Tibial nerve (tissue), 3 donors: ENCODE measurements at regions not wholly inside any gene's neighbourhood (a gene's known extent, or its start where the extent isn't known, plus 50 kb on each side); places are given as distances from the start of the nearest gene placed in this dataset.

Source experiments
- POLR2A ChIP-seq, 2 donors: fragments of 450-650 bp; IDR thresholded peaks; one replicate each; pipeline ENCODE4 v1.6.1; 2017; ENCODE audit warnings: antibody characterized with exemption in 2 of 2, mild to moderate bottlenecking in 2 of 2, moderate library complexity in 2 of 2
- TF ChIP-seq, protein P1 (sequence below), 5 experiments: fragments of 200-600 bp in 3 of 5; fragments of 450-650 bp in 2 of 5; sonication (generic) in 3 of 5; IDR thresholded peaks; one replicate each; pipeline ENCODE4 v1.5.1; 2016 to 2019; ENCODE audit warnings: antibody characterized with exemption in 5 of 5, mild to moderate bottlenecking in 3 of 5, moderate library complexity in 2 of 5

DNA sequence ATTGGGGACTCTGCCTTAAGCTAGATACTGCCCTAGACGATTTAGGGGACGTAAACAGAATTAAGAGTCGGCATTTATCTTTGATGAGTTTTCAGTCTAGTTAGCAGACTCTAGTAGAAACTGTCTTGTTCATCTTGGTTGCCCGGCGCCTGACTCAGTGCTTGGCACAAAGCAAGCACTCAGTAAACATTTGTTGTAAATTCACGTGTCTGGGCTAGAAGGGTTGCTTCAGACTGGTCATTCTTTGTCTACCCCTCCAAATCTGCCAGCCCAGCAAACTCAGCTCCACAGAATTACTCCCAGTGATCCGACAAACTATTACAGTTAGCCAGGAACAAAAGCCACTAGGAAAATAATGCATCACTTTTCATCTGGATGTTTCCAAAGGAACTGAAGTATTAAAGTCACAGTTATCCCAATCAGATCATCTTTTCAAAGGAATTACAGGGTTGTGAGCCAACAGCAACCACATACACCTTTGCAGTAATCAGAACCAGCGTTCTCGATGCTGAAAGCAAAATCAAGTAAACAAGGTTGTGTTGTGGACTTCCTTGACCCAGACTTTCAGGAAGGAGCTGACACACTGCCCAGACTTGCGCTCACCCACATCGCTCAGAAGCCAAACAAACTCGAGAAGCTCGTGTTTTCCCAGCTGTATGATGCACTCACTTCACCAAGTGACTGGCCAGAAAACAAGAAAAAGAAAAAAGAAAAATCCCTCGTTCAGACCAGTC, 66.5 kb upstream of the GADD45A start:
- no peak for TF ChIP-seq POLR2A (IDR thresholded peaks at IDR 0.05)
- TF ChIP-seq, protein P1, sequence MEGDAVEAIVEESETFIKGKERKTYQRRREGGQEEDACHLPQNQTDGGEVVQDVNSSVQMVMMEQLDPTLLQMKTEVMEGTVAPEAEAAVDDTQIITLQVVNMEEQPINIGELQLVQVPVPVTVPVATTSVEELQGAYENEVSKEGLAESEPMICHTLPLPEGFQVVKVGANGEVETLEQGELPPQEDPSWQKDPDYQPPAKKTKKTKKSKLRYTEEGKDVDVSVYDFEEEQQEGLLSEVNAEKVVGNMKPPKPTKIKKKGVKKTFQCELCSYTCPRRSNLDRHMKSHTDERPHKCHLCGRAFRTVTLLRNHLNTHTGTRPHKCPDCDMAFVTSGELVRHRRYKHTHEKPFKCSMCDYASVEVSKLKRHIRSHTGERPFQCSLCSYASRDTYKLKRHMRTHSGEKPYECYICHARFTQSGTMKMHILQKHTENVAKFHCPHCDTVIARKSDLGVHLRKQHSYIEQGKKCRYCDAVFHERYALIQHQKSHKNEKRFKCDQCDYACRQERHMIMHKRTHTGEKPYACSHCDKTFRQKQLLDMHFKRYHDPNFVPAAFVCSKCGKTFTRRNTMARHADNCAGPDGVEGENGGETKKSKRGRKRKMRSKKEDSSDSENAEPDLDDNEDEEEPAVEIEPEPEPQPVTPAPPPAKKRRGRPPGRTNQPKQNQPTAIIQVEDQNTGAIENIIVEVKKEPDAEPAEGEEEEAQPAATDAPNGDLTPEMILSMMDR (IDR thresholded peaks at IDR 0.05) = no peak
